ENCODE measurements at regions not wholly inside any gene's neighbourhood (a gene's known extent, or its start where the extent isn't known, plus 50 kb on each side); places are given as distances from the start of the nearest gene placed in this dataset.

- H3K4me1 ChIP-seq (replicated peaks in 1 of 2; ENCODE audit: control insufficient read depth in 2 of 2, insufficient read depth in 2 of 2, low read length in 2 of 2): peaks cover 0 to 4% of the 10 kb centered on the region in 2 experiments; a peak in 1 of 5 replicates
- no peak overlapping the region for H3K27ac ChIP-seq (ENCODE audit: extremely low read depth, low read depth, low read length)
- POLR2A ChIA-PET: no interaction called here
- 0 out of 2 replicates have a peak, but pooled peaks cover 5% of the 10 kb centered on the region for H4K20me1 ChIP-seq (replicated peaks; ENCODE audit: control insufficient read depth, insufficient read depth, low read length)
- CTCF ChIA-PET (ENCODE audit: low intra/inter-chr PET ratio): no interaction called here
- DNase-seq (ENCODE audit: extremely low read depth in 1 of 4, low spot score in 3 of 4) (no peak), FAIRE-seq (no peak), ATAC-seq (no peak)
- no peaks in the 10 kb centered on the region for H3K9me3 ChIP-seq (replicated peaks; ENCODE audit: control insufficient read depth, insufficient read depth, low read depth, low read length)
- peaks cover 13 to 77% of the 10 kb centered on the region in 2 experiments for H3K27me3 ChIP-seq (ENCODE audit: control insufficient read depth in 2 of 2, insufficient read depth in 2 of 2, low read length in 2 of 2)
- in situ Hi-C loops (cut with MboI) (no loop called here), intact Hi-C loops (cut with micrococcal nuclease) (no loop called here)
- no TSS peak for BruUV-seq (replicated peaks)
- no peaks in the 10 kb centered on the region for H3K36me3 ChIP-seq (ENCODE audit: control insufficient read depth, insufficient read depth, low read length)
- H3K9ac ChIP-seq (ENCODE audit: insufficient read depth in 1 of 2, low read depth in 2 of 2, low read length in 2 of 2): no peak overlapping the region
- TF ChIP-seq KDM4B (IDR thresholded peaks at IDR 0.05; ENCODE audit: borderline replicate concordance in 2 of 2, low read depth in 1 of 2): no peak
- no peak for TF ChIP-seq ZNF830 (CRISPR knock-in tag; IDR thresholded peaks at IDR 0.05)
- no peak for TF ChIP-seq ZNF436 (CRISPR knock-in tag; IDR thresholded peaks at IDR 0.05)
- TF ChIP-seq BACH1 (tag; IDR thresholded peaks at IDR 0.05): no peak
- no peak for TF ChIP-seq HMBOX1 (IDR thresholded peaks at IDR 0.05)
- no peak for TF ChIP-seq HNRNPLL (IDR thresholded peaks at IDR 0.05; ENCODE audit: low read depth, low read length, poor library complexity, severe bottlenecking)
- no peak for TF ChIP-seq HNRNPK (IDR thresholded peaks at IDR 0.05; ENCODE audit: low read depth, low read length, poor library complexity, severe bottlenecking)
- TF ChIP-seq POLR2G (IDR thresholded peaks at IDR 0.05; ENCODE audit: low read depth, low read length): no peak
- no peak for TF ChIP-seq GATAD2B (IDR thresholded peaks at IDR 0.05; ENCODE audit: borderline replicate concordance)
- no peak for TF ChIP-seq ZNF274 (IDR thresholded peaks at IDR 0.05; ENCODE audit: borderline replicate concordance, low read depth, low read length)
- TF ChIP-seq HNRNPH1 (optimal IDR thresholded peaks at IDR 0.05; ENCODE audit: low read depth, low read length): no peak
- TF ChIP-seq PATZ1 (CRISPR knock-in tag; IDR thresholded peaks at IDR 0.05; ENCODE audit: borderline replicate concordance): no peak
- no peak for TF ChIP-seq AFF4 (CRISPR knock-in tag; IDR thresholded peaks at IDR 0.05)
- TF ChIP-seq BMI1 (IDR thresholded peaks at IDR 0.05; ENCODE audit: low read length): no peak
- no peak for TF ChIP-seq ESRRA (IDR thresholded peaks at IDR 0.05; ENCODE audit: borderline replicate concordance, low read depth)
- no peak for TF ChIP-seq ZC3H8 (IDR thresholded peaks at IDR 0.05)
- no peak for TF ChIP-seq HDAC2 (IDR thresholded peaks at IDR 0.05)
- no peak for TF ChIP-seq HDAC3 (IDR thresholded peaks at IDR 0.05; ENCODE audit: borderline replicate concordance, partially characterized antibody)
- no peak overlapping the region for H3K4me2 ChIP-seq (ENCODE audit: insufficient read depth, low read length)
- no peaks in the 10 kb centered on the region for H3K9me1 ChIP-seq (ENCODE audit: control insufficient read depth, insufficient read depth, low read length)
- no peak overlapping the region for H2AFZ ChIP-seq (ENCODE audit: low read depth, low read length)
- WGBS (ENCODE audit: insufficient coverage, low coverage, missing lambda C conversion rate): 0% methylated on average over 5 of the region's 5 CpGs
- H3K4me3 ChIP-seq: no peak overlapping the region
- H3K79me2 ChIP-seq (ENCODE audit: control insufficient read depth, insufficient read depth, low read length): no peaks in the 10 kb centered on the region
Observed at GRCh38 chr11:70605846-70606245, 207.5 kb downstream of the CTTN start.

Data from K562 (cell line).